Activated naive CD4-positive, alpha-beta T cell treated with anti-CD3 and anti-CD28 coated beads, Interleukin-2, amount 50 U/mL, for 24 hours (primary cell): ENCODE measurements at regions not wholly inside any gene's neighbourhood (a gene's known extent, or its start where the extent isn't known, plus 50 kb on each side); places are given as distances from the start of the nearest gene placed in this dataset.
"Not testable (repeated sequence)": the region's sequence is repeated elsewhere in the genome, so short reads cannot be mapped to it uniquely, and the experiment has no call there.

Experiments
- H3K27ac Mint-ChIP-seq: one replicate; pipeline ENCODE4 v1.8.0; 2021; ENCODE audit warnings: mild to moderate bottlenecking, mixed read lengths
- H3K27me3 Mint-ChIP-seq: one replicate; pipeline ENCODE4 v1.8.0; 2021; ENCODE audit warnings: mixed read lengths
- H3K36me3 Mint-ChIP-seq: one replicate; pipeline ENCODE4 v1.8.0; 2021; ENCODE audit warnings: mixed read lengths
- H3K4me1 Mint-ChIP-seq: one replicate; pipeline ENCODE4 v1.8.0; 2021; ENCODE audit warnings: mixed read lengths
- H3K4me3 Mint-ChIP-seq: one replicate; pipeline ENCODE4 v1.8.0; 2021; ENCODE audit warnings: mild to moderate bottlenecking, mixed read lengths
- H3K9me3 Mint-ChIP-seq: one replicate; pipeline ENCODE4 v1.8.0; 2021; ENCODE audit warnings: mixed read lengths

DNA sequence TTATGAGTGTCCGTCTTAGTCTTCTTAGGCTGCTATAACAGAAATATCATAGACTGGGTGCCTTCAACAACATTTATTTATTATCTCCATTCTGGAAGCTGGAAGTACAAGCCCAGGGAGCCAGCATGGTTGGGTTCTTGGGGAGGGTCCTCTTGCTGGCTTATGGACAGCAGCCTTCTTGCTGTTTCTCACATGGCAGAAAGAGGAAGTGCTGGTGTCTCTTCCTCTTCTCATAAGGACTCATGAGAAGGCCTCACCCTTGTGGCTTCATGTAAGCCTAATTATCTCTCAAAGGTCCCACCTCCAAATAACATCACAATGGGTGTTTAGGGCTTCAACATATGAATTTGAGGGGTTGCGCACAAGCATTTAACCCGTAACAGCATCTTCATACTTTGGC is 207.0 kb upstream of the COX10 start:
- H3K36me3 Mint-ChIP-seq: peaks cover 3% of the 10 kb centered on the region
- H3K4me1 Mint-ChIP-seq: no peaks in the 10 kb centered on the region
- H3K9me3 Mint-ChIP-seq: peaks cover 13% of the 10 kb centered on the region
- H3K4me3 Mint-ChIP-seq: no peak overlapping the region
- no peak overlapping the region for H3K27ac Mint-ChIP-seq
- H3K27me3 Mint-ChIP-seq: no peaks in the 10 kb centered on the region

DNA sequence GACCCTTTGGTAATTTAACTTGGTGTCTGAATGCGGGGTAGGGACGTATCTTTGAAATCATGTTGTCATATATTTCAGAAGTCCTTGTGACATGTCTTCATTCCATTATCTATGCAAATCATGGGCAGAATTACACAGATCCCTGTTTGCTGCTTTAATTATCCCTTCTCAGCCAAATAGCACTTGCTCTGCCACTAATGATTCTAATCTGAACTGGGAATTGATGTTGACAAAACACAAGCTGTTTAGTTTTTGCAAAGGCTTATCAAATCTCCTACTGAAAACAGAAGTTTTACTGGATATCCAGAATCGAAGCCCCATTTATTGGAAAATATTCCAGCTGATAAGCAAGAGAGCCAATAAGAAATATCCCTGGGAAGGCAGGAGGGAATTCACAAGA is 205.9 kb upstream of the COX10 start:
- Mint-ChIP-seq H3K36me3 (peaks cover 1% of the 10 kb centered on the region), H3K4me3 (no peak overlapping the region), H3K27me3 (no peaks in the 10 kb centered on the region), H3K27ac (no peak overlapping the region), H3K9me3 (peaks cover 3% of the 10 kb centered on the region), H3K4me1 (no peaks in the 10 kb centered on the region)

- H3K9me3 Mint-ChIP-seq: no peaks in the 10 kb centered on the region
- H3K27ac Mint-ChIP-seq: no peak overlapping the region
- H3K36me3 Mint-ChIP-seq: peaks cover 1% of the 10 kb centered on the region
- no peaks in the 10 kb centered on the region for H3K27me3 Mint-ChIP-seq
- H3K4me3 Mint-ChIP-seq: no peak overlapping the region
- H3K4me1 Mint-ChIP-seq: no peaks in the 10 kb centered on the region
These were observed 204.8 kb upstream of the COX10 start for GRCh38 chr17:13864521-13864920.

DNA sequence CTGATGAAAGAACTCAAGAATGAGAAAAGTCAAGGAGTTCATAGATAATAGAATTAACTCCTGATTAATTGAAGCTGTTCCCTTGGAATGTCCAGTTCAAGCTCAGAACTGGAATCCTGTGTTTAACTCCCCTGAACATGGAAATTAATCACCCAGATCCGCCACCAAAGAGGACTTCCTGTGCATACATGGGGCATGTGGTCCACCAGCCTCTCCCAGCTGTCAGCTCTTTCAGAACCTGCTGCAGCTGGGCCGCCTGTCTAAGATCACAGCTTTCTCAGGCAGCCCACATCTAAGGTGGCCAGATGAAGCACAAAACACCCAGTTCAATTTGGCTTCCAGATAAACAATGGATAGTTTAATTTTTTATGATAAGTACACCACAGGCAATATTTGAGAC is 203.7 kb upstream of the COX10 start:
- no peaks in the 10 kb centered on the region for H3K9me3 Mint-ChIP-seq
- H3K4me1 Mint-ChIP-seq: no peaks in the 10 kb centered on the region
- H3K27ac Mint-ChIP-seq: no peak overlapping the region
- H3K36me3 Mint-ChIP-seq: peaks cover 1% of the 10 kb centered on the region
- H3K4me3 Mint-ChIP-seq: no peak overlapping the region
- H3K27me3 Mint-ChIP-seq: no peaks in the 10 kb centered on the region

GRCh38 chr17:13869331-13869940 is 199.9 kb upstream of the COX10 start:
- peaks cover 5% of the 10 kb centered on the region for H3K36me3 Mint-ChIP-seq
- H3K9me3 Mint-ChIP-seq: no peaks in the 10 kb centered on the region
- no peaks in the 10 kb centered on the region for H3K4me1 Mint-ChIP-seq
- no peak overlapping the region for H3K4me3 Mint-ChIP-seq
- H3K27me3 Mint-ChIP-seq: no peaks in the 10 kb centered on the region
- no peak overlapping the region for H3K27ac Mint-ChIP-seq

DNA sequence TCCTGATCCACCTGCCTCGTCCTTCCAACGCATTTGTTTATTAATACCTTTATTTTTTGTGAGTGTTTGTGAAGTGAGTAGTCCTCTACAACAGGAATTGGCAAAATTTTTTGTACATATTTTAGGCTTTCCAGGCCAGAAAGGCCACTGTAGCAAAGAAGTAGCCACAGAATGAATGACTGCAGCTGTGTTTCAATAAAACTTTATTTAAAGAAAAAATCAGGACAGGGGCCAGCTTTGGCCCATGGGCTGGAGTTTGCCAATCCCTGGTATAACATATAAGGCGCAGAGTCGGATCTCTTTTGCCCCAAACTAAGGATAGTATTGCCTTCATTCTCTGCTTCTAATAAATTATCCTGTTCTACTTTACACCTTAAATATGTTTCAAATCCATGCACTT is 198.0 kb upstream of the COX10 start:
- H3K4me3 Mint-ChIP-seq: no peak overlapping the region
- no peaks in the 10 kb centered on the region for H3K4me1 Mint-ChIP-seq
- H3K27me3 Mint-ChIP-seq: no peaks in the 10 kb centered on the region
- H3K36me3 Mint-ChIP-seq: peaks cover 4% of the 10 kb centered on the region
- no peak overlapping the region for H3K27ac Mint-ChIP-seq
- H3K9me3 Mint-ChIP-seq: no peaks in the 10 kb centered on the region

DNA sequence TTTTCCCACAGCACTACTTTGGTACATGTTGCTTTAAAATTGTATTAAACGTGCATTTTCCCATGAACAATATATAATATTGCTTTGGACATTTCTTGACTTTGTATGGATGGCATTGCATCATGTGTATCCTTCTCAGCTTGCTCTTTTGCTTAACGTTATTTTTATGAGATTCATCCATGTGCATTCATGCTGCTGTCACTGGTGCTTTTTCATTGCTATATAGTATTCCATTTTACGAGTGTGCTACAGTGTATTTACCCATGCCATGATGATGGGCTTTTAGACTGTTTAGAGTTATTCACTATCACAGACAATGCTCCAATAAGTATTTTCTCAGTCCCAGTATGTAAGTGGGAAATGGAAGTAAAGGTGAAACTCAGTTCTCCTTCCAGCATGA is 195.2 kb upstream of the COX10 start:
- Mint-ChIP-seq H3K4me3 (no peak overlapping the region), H3K4me1 (no peaks in the 10 kb centered on the region), H3K27ac (no peak overlapping the region), H3K9me3 (no peaks in the 10 kb centered on the region), H3K36me3 (peaks cover 8% of the 10 kb centered on the region), H3K27me3 (no peaks in the 10 kb centered on the region)

DNA sequence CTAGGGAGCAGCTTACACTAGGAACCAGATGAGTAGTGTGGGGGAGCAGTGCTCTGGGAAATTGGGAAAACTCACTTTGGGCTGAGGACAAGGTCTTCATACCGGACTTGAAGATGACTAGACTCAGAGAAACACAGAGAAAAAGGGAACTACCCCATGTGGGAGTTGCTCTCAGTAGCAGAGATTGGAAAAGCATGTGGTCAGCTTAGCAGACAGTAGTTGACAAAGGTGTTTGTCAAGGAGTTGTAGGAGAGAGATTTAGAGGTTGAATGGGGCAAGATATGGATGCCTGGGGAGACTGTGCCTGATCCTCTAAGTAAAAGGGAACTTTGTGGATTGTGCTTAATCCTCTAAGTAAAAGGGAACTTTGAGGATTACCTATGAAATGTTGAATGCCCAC is 194.5 kb upstream of the COX10 start:
- Mint-ChIP-seq H3K4me1 (no peaks in the 10 kb centered on the region), H3K9me3 (no peaks in the 10 kb centered on the region), H3K36me3 (peaks cover 8% of the 10 kb centered on the region), H3K27ac (no peak overlapping the region), H3K4me3 (no peak overlapping the region), H3K27me3 (no peaks in the 10 kb centered on the region)

DNA sequence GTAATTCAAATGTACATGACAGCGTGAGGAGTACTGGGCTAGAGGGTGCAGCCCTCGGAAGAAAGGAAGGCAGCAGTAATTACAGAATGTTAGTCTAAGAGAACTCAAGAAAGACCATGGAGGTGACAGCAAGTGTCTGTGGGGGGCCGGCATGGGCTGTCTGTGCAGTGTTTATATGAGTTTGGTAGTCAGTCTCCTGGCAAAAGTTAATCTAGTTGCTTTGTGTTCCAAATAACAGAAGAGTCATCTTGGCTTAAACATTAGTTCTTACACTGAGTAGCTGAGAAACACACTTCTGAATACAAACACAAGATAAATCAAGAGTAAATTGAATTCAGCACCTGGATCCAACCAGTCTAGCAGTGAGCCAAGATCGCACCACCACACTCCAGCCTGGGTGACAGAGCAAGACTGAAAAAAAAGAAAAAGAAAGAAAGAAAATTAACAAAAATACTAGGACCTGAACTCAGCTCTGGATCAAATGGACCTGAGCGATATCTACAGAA is 189.3 kb upstream of the COX10 start:
- Mint-ChIP-seq H3K27me3 (no peaks in the 10 kb centered on the region), H3K4me1 (no peaks in the 10 kb centered on the region), H3K9me3 (no peaks in the 10 kb centered on the region), H3K27ac (no peak overlapping the region), H3K4me3 (no peak overlapping the region), H3K36me3 (peaks cover 4% of the 10 kb centered on the region)

GRCh38 chr17:13883659-13884058 is 185.6 kb upstream of the COX10 start:
- no peaks in the 10 kb centered on the region for H3K36me3 Mint-ChIP-seq
- H3K27ac Mint-ChIP-seq: no peak overlapping the region
- H3K9me3 Mint-ChIP-seq: no peaks in the 10 kb centered on the region
- no peak overlapping the region for H3K4me3 Mint-ChIP-seq
- no peaks in the 10 kb centered on the region for H3K27me3 Mint-ChIP-seq
- no peaks in the 10 kb centered on the region for H3K4me1 Mint-ChIP-seq

- H3K27ac Mint-ChIP-seq: no peak overlapping the region
- no peaks in the 10 kb centered on the region for H3K4me1 Mint-ChIP-seq
- no peaks in the 10 kb centered on the region for H3K9me3 Mint-ChIP-seq
- H3K36me3 Mint-ChIP-seq: no peaks in the 10 kb centered on the region
- H3K4me3 Mint-ChIP-seq: no peak overlapping the region
- H3K27me3 Mint-ChIP-seq: no peaks in the 10 kb centered on the region
These were observed 185.0 kb upstream of the COX10 start for GRCh38 chr17:13884347-13884746.

- Mint-ChIP-seq H3K27ac (no peak overlapping the region), H3K4me1 (no peaks in the 10 kb centered on the region)
These were observed 183.8 kb upstream of the COX10 start for GRCh38 chr17:13885550-13885949.

GRCh38 chr17:13885953-13886889 is 183.1 kb upstream of the COX10 start:
- Mint-ChIP-seq H3K4me1 (no peaks in the 10 kb centered on the region), H3K27me3 (no peaks in the 10 kb centered on the region), H3K36me3 (no peaks in the 10 kb centered on the region), H3K9me3 (no peaks in the 10 kb centered on the region), H3K4me3 (no peak overlapping the region), H3K27ac (no peak overlapping the region)

More at GRCh38 chr17:13885550-13885949, 183.8 kb upstream of the COX10 start:
- no peaks in the 10 kb centered on the region for H3K9me3 Mint-ChIP-seq
- H3K4me3 Mint-ChIP-seq: no peak overlapping the region
- no peaks in the 10 kb centered on the region for H3K36me3 Mint-ChIP-seq
- no peaks in the 10 kb centered on the region for H3K27me3 Mint-ChIP-seq

DNA sequence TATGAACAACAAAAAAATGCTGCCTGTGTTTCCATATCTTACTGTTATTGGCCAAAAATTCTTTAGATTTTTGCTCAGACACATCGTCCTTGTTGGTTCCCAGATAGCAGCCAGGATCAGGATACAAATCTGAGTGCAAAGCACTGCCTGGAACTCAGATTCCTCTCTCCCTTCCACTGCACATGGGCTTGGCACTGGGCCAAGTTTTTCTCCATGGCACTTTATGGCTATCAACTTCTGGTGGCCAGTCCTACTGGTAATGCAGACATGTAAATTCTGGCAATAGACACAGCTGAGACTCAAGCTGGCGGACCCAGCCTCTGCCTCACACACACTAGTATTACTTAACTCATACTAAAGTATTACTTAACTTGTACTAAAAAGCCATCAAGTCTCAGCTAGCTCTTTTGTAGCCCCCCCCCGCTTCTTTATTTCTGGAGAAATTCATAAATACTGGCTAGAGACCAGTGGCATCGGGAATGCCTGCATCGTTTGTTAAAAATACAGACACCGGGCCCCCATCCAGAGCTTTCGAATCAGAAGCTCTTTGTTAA is 181.2 kb upstream of the COX10 start:
- Mint-ChIP-seq H3K4me3 (no peak overlapping the region), H3K27ac (no peak overlapping the region), H3K36me3 (no peaks in the 10 kb centered on the region)

GRCh38 chr17:13908971-13909370 is 160.3 kb upstream of the COX10 start:
- H3K27me3 Mint-ChIP-seq, H3K9me3 Mint-ChIP-seq, H3K36me3 Mint-ChIP-seq, H3K4me1 Mint-ChIP-seq, H3K27ac Mint-ChIP-seq, H3K4me3 Mint-ChIP-seq: not testable (repeated sequence)

More for the DNA sequence above, 181.2 kb upstream of the COX10 start:
- H3K4me1 Mint-ChIP-seq: no peaks in the 10 kb centered on the region
- no peaks in the 10 kb centered on the region for H3K27me3 Mint-ChIP-seq
- no peaks in the 10 kb centered on the region for H3K9me3 Mint-ChIP-seq

DNA sequence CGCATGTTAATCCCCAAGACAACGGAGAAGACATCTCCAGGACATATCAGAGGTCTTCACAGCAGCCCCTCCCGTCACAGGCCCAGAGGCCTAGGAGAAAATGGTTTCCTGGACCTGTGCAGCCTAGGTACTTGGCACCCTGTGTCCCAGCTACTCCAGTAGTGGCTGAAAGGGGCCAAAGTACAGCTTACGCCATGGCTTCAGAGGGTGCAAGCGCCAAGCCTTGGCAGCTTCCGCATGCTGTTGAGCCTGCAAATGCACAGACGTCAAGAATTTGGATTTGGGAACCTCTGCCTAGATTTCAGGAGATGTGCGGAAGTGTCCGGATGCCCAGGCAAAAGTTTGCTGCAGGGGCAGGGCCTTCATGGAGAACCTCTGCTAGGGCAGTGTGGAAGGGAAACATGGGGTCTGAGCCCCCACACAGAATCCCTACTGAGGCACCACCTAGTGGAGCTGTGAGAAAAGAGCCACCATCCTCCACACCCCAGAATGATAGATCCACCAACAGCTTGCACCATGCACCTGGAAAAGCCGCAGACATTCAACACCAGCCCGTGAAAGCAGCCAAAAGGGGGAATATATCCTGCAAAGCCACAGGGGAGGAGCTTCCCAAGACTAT is 159.3 kb upstream of the COX10 start:
- no peak overlapping the region for H3K27ac Mint-ChIP-seq
- H3K4me1 Mint-ChIP-seq: no peaks in the 10 kb centered on the region
- no peaks in the 10 kb centered on the region for H3K27me3 Mint-ChIP-seq
- H3K9me3 Mint-ChIP-seq: no peaks in the 10 kb centered on the region
- H3K4me3 Mint-ChIP-seq: no peak overlapping the region
- no peaks in the 10 kb centered on the region for H3K36me3 Mint-ChIP-seq
